Activated CD4-positive, alpha-beta T cell treated with anti-CD3 and anti-CD28 coated beads, Interleukin-2, amount 50 U/mL, for 48 hours (primary cell): ENCODE measurements at regions not wholly inside any gene's neighbourhood (a gene's known extent, or its start where the extent isn't known, plus 50 kb on each side); places are given as distances from the start of the nearest gene placed in this dataset.

Experiments used
- DNase-seq, 2 experiments: peaks; one replicate each; pipeline ENCODE4 v3.0.0-alpha.2; 2020

DNA sequence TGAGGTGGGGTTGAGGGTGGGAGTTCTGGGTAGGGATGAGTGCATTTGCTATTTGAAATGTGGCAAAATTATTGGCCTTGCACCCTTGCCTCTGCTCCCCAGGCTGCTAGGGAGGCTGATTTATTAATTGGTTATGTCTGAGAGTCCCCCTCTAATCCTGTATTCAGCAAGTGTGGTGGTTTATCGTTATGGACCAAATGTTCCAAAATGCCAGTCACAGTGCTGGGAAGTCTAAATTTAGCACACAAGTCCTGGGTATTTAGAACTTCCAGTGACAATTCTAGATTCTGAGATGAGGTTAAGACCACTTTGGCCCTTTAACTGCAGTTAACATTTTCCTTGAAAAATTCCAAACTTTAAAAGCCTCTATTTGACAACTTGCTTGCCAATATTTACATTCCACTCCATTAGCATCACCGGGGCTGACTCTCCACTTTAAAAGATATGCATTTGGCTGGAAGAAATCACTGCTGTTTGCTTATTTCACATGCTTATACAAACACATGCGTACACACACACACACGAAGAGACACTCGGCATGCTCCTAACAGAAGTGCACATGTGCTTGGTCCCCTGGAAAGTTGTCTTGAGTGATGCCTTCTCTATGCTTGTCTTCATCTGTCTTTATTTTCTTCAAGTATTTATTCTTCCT lies 247.7 kb downstream of the IL20RB start:
- DNase-seq, result no peak

GRCh38 chr3:137207616-137208015 lies 249.8 kb downstream of the IL20RB start:
- DNase-seq, result no peak

DNA sequence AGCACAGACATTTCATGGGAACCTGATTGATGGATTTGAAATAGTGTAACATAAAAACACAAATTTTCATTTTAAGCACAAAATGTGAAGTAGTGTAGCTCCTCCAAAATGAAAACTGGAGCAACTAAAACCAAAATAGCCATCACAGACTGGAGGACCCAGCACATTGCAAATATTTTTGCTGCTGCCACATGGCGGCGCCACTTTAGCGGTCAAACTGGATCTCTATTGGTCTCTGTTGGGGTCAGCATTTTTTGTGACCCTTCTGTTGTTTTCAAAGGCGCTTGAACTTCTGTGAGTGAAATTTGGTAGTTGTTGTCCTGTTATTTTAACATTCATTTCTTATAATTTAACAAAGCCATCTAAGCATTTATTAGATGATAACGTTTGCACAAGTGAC lies 259.9 kb downstream of the IL20RB start:
- no peak for DNase-seq

GRCh38 chr3:137219801-137220445 lies 262.1 kb downstream of the IL20RB start:
- no peak for DNase-seq

DNA sequence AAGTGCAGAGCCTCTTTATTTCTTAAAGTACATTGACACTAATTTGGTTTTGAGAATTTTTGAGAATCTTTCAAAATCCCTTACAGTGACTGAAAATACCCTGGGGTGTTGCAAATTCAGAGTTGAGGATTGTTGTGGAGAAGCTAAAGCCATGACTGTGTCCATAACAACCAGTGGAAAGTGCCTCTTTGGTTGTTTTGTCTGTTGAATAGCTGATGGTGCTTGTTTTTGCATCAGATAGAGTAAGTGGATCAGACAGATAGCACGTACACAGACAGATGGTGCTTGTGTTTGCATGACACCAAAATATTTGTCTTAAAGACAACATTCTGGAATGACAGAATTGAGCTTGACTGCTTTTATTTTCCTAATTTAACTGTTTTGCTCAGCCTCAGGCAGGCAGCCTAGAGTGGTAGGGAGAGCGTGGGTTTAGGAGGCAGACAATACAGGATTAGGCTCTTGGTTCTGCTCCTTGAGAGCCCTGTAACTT lies 265.0 kb downstream of the IL20RB start:
- no peak for DNase-seq

DNA sequence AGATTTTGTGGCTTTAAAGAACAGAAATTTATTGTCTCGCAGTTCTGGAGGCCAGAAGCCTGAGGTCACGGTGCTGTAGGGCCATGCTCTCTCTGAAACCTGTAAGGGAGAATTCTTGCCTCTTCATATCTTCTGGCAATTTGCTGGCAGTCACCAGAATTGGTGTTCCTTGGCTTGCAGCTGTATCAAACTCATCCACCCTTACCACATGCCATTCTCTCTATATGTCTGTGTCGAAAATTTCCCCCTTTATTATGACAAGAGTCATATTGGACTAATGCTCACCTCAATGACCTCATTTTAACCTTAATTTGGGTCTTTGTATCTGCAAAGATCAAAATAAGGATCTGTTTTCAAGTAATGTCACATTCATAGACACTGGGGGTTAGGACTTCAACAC lies 266.7 kb downstream of the IL20RB start:
- no peak for DNase-seq

- no peak for DNase-seq
Observed at GRCh38 chr3:137242836-137243400, 285.1 kb downstream of the IL20RB start.

DNA sequence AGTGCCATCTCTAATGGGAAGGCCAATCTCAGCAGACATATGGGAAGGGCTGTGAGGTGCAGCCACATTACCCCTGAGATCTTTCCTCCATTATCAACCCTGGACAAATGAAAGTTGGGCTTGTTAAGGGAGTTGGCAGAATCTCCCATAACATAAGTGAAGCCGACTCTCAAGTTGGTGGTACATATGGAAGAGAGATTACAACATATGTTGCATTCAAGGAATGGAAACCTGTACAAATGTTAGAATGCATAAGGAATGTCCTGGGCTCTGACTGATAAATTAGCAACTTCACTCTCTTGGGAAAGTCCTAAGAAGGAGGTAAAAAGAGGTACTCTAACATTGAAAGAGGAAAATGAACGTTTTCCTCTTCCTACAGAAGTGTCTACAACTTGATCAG lies 288.7 kb downstream of the IL20RB start:
- DNase-seq, result no peak

- DNase-seq, result no peak
Observed at GRCh38 chr3:137249311-137249940, 291.6 kb downstream of the IL20RB start.

GRCh38 chr3:137259089-137259488 lies 301.3 kb downstream of the IL20RB start:
- no peak for DNase-seq

- DNase-seq, result no peak
Observed at GRCh38 chr3:137259701-137260100, 301.9 kb downstream of the IL20RB start.

- no peak for DNase-seq
Observed at GRCh38 chr3:137264071-137264820, 306.5 kb downstream of the IL20RB start.

- DNase-seq, result no peak
Observed at GRCh38 chr3:137264843-137265330, 307.1 kb downstream of the IL20RB start.

DNA sequence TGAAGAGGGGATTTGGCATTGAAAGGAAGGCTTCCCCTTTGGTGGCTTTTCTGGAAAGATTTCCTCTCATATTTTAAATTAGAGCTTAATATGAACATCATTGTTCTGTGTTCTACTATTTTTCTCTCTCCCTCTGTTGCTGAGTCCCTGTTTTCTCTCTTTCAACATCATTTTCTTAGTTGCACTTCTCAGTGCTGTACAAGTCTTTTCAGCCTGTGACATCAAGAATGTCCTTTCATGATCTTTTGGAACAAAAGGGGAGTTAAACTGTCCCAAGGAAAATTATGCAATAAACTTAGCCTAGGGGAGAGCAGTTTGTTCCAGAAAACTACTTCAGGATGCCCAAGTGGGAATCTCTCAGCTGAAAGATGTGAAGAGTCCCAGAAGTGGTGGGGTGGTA lies 325.1 kb downstream of the IL20RB start:
- no peak for DNase-seq

GRCh38 chr3:137285924-137286323 lies 328.1 kb downstream of the IL20RB start:
- DNase-seq, result no peak

GRCh38 chr3:137293086-137293485 lies 335.3 kb downstream of the IL20RB start:
- no peak for DNase-seq

- no peak for DNase-seq
Observed at GRCh38 chr3:137294139-137294538, 336.4 kb downstream of the IL20RB start.

- no peak for DNase-seq
Observed at GRCh38 chr3:137294839-137295238, 337.1 kb downstream of the IL20RB start.

DNA sequence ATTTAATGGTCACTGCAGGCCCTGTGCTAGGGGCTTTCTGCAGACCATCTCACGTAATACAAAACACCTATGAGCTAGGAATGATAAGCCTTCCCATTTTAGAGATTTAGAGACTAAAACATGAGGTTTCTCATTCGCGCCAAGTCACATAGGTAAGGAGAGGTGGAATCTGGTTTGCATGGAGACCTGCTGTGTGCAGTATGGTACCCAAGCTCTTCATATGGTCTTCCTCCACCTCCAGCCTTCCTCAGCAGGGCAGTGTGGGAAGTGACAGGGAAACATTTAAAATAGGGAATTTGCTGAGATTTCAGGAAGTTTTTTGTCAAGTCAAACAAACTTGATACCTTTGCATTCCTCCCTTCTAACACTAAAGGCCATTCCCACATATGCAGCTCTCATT lies 337.6 kb downstream of the IL20RB start:
- DNase-seq, result no peak

GRCh38 chr3:137296116-137296515 lies 338.3 kb downstream of the IL20RB start:
- no peak for DNase-seq

DNA sequence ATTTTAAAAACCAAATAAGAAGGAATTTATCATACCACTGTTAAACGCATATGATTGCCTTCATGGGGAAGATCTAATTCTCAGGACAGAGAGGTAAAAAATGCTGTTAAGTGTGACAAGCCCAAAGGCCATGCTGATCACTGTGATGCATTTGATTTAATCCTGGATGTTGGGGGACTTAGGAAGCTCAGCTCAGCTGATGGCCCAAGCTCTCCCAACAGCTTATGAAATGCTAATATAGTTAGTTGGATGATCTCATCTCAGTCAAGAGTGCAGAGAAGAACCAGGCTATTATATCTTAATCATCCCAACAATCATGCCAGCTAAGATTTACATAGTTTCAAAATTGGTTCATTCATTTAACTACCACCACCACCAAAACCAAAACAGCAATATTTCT lies 340.0 kb downstream of the IL20RB start:
- DNase-seq, result no peak

DNA sequence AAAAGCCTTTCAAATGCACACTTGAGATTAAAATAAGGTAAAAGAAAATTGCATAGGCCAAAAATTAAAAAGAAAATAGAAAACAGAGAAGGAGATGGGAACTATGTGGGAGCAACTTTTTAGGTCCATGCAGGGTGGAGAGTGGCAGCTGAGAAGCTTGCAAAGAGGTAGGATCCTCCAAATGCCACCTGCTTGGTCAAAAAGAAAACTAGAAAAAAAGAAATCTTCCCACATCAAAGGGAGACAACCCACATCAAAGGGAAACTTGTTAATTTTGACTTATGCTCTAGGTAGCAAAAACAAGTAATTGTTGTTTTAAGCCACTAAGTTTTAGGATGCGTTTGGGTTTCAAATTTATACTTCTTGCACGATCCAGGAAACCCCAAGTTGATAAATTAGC lies 342.9 kb downstream of the IL20RB start:
- DNase-seq, result no peak
